HG03558 (cell line): ENCODE measurements at regions not wholly inside any gene's neighbourhood (a gene's known extent, or its start where the extent isn't known, plus 50 kb on each side); places are given as distances from the start of the nearest gene placed in this dataset.

ENCODE experiments used
- ATAC-seq: cut with Tn5 transposase; IDR thresholded peaks from one replicate; pipeline ENCODE4 v1.9.1; 2021; ENCODE audit warnings: moderate number of reproducible peaks; ENCODE audit not compliant: unreplicated experiment; ENCODE audit errors: extremely low read depth

DNA sequence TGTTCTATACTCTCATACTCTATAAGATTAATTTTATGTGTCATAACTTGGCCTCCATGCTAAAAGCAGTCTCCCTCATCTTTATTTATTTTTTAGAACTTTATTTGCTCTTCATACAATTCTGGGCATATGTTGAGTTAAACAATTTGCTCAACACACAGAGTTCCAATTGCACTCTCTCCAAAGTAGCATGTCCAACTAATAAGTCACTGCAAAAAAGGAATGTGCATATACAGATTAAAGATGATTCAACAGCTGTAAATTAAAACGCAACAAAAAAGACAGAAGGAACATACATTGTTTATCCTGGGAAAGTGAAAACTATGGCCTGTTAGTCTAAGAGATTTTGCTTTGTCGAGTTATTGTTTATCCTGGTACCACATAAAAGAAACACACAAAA is 277.7 kb upstream of the ACVR2A start:
- ATAC-seq, result no peak

DNA sequence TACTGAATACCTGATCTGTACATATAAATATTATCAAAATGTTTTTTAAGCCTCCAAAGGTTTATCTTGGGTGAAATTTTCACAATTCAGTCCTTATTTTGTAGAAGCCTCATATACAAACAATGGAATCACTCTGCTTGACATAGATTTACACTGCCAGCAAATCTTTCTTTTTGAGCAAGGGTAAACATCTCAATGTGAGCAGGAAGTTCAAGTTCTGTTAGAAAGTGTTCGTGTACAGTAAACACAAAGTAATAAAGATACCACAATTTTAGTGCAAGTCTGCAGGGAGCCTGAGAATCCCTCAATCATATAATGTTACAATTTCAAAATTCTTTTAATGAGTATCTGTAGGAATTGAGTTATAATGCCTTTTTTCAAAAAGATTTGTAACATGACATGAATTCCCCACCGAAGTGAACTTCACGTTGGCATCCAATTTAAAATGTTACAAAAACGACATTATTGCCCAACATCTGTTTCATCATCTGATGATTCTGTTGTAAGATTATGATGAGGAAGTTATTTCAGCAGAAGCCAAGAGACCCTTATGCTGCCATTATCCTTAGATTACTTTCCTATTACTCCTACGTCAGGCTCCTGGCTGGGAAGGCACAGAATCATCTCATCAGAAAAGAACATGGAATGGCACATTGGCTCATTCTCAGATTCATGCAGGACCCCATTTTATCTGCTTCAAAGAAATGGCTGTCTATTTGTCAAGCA is 283.9 kb upstream of the ACVR2A start:
- ATAC-seq, result no peak

DNA sequence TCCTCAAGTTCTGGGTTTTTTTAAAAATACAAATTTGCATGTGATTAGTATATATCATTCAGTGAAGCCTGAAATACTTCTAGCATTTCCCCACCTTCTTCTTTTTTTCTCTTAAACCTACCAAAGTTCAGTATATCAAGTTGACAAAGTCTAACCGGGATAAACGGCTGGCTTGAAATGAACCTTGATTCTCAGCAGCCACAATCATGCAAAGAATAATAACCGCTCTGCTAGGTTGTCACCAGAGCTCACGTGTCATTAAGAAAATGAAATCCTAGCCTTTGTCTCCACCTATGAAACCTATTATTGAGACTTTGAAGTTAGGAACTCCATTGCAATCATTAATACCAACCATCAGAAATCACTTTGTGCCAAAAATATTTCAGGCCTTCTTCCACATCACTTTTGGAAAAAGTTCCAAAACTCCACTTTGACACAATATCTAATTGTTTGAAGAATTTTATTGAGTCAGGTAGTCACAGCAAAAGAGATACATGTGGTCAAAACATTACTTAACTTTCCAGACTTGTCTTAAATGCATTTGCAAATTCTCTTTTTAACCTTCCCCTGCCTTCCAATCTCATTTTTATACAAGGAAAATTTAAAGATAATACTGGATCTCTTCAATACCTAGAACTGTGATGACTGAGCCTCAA is 285.6 kb upstream of the ACVR2A start:
- ATAC-seq, result no peak

DNA sequence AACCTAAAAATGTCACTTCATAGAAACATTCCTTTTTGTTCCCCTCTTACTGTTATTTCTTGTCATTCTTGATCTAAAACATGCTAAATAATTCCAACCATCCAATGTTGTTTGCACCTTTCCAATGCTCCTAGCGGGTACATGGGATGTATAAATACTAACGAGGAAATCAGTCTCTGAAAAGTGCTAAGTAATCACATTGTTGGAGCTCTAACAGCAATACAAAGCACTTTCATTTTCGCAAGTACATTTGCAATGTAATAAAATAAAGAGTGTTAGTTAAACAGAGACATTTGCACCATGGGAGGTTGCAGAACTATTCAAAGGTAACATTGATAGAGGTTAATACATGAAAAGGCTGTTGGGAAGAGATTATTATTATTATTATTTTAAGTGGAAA is 286.2 kb upstream of the ACVR2A start:
- ATAC-seq, result no peak

DNA sequence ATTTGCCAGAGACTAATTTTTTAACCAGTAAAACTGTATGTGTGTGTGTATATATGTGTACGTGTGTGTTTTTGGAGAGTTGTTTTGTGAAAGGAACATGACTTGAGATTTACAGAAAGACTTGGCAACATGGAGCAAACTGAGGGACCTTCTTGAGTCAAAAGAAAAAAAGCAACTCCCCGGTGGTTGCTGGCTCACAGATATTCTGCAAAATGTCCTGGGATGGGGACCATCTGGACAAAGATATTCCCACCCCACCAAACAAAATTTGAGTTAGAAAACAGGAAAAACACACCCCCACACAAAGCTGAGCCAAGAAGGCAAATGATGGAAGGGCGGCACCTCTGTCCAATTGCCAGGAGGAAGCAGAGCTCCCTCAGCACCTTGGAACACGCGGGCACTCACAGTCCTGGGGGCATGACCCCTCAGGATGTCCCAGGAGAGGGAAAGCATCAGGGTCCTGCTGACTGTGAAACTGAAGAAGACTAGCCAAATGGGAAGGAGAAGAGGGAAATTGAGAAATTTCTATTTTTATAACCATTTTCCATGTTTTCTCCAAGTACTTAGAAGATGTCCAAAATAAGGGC is 290.2 kb upstream of the ACVR2A start:
- ATAC-seq, result no peak

DNA sequence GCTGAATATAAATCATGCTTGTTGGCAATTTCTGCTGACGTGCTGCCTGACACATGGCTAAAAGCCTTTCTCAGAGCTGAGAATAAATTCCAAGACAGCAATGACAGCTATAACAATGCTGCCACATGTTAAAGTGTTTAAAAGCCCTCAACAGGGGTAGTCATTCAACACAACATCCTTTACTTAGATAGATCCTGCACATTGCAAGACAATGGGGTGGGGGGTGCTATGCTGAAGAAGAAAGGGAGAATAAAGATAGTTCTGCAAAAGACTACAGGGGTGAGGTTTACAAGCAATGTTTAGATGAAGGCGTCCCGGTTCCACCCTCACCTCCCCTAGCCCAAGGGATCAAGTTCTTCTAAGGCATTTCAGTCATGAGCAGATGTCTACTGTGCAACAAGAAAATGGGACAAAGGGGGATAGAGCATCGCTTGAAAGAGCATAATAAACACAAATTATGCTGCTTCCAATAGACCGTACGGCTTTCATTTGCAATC is 291.0 kb upstream of the ACVR2A start:
- no peak for ATAC-seq

DNA sequence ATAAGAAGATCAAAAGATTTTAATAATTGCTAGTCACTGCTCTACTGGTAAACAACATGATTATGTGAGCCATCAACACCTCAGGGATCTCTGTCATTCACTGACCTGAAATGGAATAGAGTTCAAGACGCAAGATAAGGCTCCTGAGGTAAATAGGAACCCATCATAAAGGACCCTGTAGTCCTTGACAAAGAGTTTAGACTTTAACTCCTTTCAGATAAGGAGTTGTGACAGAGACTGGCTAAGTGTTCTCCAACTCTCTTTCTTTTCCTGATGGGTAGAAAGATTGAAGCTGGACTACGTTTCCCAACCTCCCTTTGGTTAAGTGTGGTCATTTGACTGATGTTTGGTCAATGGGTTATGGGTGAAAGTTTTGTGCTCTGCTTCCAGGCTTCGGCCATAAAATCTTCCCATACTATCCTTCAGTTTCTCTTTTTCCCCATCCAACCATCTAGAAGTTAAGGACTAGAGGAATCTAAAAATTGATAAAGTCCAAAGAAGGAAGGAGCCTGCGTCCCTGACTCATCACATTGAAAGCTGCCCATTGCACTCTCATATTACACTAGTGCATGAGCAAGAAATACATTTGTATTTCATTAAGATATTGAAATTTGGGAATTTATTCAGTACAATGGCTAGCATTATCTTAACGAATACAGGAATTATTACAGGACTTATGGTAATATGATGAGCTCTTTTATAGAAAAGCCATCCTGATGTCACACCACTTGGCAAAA is 293.7 kb upstream of the ACVR2A start:
- no peak for ATAC-seq

DNA sequence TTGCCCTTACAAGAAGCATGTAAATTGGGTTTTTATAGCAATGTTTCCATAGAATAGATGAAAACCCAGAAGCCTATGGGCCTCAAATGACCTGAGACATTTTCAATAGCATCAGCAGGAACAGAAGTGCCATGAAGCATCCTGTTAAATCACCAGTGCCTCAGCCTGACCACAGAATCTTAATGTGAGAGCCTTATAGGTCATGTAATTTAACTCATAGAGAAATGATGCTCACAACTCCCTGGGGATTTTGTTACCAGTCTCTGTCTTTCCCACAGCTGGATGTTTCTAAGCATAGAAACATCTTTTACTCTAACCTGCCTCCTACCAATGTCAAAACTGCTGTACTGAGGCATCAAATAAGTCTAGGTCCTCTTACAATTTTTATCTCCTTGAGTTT is 295.8 kb upstream of the ACVR2A start:
- ATAC-seq, result no peak

DNA sequence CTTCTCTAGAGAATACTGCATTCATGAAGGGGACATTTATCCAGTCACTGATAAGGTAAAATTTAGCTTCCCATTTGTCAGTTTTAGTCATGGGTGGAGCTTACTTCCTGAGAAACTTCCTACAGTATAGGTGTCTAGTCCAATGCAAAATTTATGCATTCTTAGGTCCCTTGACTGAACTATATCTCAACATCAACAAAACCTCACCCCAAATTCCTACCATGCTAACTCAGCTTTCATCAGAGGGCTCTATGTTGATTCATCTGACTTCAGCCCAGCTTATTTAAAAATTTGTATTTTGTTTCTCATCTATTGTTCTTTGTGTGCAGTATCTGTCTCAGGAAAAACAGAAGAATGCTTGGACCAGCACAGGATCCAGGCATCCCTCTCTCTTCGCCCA is 296.4 kb upstream of the ACVR2A start:
- no peak for ATAC-seq

DNA sequence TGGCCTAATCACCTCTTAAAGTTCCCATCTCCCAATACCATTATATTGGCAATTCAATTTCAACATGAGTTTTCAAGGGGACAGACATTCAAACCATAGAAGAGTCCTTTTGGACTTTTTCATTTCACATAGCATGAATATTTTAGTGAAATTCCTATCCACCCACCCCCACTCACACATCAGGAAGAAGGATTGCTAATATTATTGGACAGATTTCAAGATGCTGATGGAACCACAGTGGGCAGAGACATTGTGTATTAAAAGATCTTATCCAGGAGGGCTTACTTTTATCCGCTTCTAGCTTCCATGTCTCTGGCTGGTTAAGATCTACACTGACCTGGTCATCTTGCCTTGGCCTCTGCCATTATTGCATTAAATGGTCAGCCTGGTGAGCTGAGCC is 297.4 kb upstream of the ACVR2A start:
- ATAC-seq, result no peak

DNA sequence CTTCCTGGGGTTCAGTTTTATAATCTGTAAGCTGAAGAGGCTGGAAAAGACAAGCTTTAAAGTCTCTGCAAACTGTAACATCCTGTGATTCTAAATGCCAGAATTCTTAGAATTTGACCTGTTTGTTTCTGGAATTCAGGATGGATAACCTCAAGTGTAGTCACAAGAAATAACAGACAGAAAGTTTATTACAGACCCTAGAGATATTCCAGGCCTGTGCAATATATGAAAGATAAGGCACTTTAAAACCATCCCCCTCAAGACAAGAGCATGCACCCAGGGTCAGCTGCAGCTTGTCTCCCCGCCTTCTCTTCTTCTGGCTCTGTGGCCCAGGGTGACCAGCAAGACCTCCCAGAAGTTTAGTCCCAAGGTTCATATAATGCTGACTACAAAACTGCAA is 298.7 kb upstream of the ACVR2A start:
- ATAC-seq, result no peak

DNA sequence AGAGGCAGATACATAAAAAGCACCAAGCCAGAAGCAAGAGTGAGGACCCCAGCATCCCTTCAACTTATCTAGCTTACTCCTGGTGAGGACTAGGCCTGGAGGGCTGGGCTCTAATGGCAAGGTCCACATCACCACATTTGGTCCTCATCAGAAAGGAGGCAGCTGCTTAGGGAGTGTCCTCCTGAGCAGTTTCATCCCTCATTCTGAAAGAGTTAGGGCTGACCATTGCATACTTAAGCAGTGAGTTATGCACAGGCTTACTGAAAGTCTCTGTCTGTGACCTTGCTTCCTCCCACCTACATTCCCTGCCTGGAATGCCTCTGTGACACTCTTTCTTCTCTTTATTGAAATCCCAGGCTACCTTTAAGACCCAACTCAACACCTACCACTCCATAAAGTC is 301.8 kb upstream of the ACVR2A start:
- no peak for ATAC-seq

DNA sequence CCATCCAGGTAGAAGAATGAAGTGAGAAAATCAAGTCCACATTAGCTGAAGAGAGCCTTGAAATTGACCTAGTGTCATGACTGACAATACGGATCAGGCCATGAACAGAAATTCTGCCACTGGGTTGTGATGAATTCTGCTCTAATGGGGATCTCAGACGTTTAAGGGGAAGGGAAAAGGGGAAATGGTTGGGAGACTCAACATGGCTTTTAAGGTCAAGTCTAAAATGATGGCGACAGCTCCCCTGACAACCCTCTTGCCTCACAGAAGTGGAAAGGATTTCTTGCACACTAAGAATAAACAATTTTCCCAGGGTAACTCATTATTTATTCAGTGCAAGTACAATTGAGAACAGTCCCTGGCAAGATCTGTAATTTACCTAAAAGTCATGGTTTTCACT is 302.5 kb upstream of the ACVR2A start:
- ATAC-seq, result no peak

DNA sequence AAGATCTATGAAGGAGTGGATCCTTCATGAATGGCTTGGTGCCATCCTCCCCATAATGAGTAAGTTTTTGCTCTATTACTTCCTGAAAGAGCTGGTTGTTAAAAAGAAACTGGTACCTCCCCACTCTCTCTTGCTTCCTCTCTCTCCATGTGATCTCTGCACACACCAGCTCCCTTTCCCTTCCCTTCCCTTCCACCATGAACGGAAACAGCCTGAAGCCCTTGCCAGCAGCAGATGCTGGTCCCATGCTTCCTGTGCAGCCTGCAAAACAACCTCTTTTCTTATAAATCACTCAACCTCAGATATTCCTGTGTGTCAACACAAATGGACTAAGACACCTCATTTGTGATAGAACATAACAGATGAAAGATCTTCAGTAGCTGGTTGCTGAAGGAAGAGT is 303.5 kb upstream of the ACVR2A start:
- no peak for ATAC-seq

DNA sequence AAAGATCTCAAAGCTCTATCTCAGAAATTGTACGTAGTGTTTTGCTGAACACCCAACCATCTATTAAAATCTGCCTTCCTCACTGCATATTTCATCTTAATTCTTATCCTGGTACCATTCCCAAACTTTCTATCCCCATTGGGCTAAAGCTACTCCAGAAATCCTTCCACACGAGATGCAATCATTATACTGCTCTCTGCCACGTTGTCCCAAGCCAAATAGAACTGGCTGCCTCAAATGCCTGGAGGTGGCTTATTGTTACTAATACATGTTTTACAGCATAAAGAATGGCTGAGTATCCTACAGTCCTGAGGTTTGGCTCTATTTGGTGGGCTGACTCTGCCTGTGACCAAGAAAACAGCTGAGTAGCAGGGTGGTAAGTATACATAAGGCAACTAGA is 306.0 kb upstream of the ACVR2A start:
- ATAC-seq, result no peak

DNA sequence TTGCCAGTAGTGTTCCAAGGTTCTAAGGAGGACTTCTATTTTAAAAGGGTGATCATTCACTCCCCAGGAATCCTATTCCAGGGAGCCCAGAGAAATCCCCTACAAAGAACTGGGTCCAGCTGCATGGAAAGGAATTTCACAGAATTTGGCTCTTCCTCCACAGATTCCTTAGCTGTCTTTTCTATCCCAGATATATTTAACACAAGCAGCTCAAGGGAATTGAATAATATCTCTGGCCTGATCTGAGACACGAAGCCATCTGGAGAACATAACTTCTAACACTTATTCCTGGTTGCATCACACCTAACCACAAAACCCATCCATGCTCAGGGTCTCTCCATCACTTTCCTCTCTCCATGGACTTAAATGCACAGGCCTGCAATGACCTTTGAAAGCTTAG is 306.7 kb upstream of the ACVR2A start:
- ATAC-seq, result no peak

DNA sequence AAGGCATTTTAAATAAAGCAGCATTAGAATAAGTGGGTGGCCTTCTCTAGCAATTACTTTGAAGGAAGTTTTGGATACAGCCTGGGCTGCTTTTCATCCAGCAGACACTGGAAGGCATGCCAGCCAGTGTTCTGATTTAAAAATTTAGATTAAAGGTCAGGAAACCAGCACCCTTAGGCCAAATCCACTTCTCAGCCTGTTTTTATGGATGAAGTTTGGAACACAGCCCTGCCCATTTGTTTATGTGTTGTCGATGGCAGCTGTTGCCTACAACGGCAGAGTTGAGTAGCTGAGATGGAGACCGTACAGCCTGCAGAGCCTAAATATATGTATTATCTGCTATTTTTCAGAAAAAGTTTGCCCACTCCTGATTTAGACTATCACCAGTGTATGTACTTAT is 313.6 kb upstream of the ACVR2A start:
- ATAC-seq, result no peak

DNA sequence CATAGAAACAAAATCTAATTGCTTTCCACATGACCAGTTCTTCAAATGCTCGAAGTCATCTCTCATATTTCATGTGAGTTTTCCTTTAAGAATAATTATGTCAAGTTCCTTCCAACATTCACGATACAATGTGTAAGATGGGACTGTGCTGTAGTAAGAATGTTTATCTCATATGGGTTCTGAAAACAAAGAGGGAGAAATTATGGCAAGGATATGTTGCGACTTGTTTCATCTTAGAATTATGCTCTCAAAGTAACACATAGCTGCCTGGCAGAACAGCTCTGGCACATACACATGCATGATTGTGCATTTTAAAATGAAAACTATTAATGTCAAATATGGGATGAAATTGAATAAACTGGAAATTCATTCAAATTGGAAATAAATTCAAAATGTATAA is 314.8 kb upstream of the ACVR2A start:
- ATAC-seq, result no peak

DNA sequence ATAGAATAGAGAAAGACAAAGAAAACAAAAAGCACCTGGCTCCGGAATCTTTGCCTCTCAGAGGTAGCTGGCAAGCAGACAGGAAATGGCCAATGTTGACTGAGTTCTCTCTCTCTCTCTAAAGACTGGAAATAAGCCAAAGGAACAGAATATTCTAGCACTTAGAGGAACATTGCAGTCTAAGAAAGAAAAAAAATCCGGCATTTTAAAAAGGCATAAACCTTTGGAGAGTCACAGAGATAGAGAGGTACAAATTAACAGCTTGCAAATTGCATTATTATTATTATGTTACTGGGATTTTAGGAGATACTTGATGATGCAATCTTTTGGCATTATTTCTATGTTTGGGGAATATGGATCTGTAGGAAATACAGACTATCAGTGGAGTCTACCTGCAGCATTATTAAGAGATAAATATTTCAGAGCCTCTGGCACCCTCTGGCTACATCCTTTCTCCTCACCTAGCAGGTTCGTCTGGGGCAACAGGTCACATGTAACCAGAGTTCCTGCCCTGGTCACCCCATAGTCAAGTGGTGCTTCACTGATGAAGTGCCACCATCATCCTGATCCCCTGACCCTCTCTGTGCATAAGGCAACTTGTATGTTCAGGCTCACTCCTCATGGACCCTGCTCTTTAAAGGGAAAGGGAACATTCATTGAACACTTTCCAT is 318.9 kb upstream of the ACVR2A start:
- ATAC-seq, result no peak

DNA sequence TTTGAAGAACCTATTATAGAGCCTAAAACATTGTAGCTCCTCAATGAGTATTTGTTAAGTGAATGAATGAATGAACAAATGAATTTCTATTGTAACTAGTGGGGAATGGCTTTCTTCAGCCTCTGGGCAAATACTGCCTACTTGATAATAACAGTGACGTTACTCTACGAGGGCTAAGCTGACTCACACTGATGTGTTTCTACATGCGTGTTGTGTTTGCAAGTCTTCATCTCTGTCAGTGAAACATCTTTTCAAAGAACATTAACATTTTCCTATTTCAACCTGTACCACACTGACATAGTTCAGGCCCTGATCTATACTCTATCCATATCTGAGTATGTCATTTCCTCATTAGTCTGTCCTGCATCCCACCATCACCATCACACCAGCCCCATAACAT is 319.9 kb upstream of the ACVR2A start:
- ATAC-seq, result no peak

DNA sequence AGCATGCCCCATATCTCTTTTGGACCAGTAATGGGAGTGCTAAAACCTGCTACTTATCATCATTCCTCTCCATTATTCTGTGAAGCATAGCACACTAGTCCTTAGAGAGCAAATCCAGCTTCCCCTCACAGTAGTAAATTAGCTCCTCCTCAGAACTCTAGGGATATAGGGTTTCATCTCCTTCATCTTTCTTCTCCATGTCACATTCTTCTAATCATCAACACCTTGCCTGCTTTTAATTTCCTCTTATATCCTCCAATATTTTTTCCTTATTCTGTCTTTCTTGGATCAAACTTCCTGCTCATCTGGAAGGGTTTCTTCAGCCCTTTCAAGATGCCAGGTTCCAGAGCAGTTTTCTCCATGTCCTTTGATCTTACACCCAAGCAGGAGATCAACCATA is 321.4 kb upstream of the ACVR2A start:
- ATAC-seq, result no peak
